ENCODE measurements at regions not wholly inside any gene's neighbourhood (a gene's known extent, or its start where the extent isn't known, plus 50 kb on each side); places are given as distances from the start of the nearest gene placed in this dataset.

- TF ChIP-seq BCL11A (IDR thresholded peaks at IDR 0.05; ENCODE audit: low read depth in 2 of 2, low read length in 2 of 2): no peak
- no peak for TF ChIP-seq POLR2A (IDR thresholded peaks at IDR 0.05; ENCODE audit: control extremely low read depth in 1 of 2, low read depth in 2 of 2, low read length in 2 of 2)
- no peak for TF ChIP-seq HDAC2 (IDR thresholded peaks at IDR 0.05; ENCODE audit: borderline replicate concordance in 1 of 2, low read depth in 2 of 2, low read length in 2 of 2)
Measured at GRCh38 chr12:131457331-131458047, 253.4 kb upstream of the SFSWAP start (continued).

Data from H1 (cell line).